GM21447 (cell line): ENCODE measurements at regions not wholly inside any gene's neighbourhood (a gene's known extent, or its start where the extent isn't known, plus 50 kb on each side); places are given as distances from the start of the nearest gene placed in this dataset.

ENCODE experiments used
- ATAC-seq: cut with Tn5 transposase; IDR thresholded peaks from one replicate; pipeline ENCODE4 v1.9.1; 2021; ENCODE audit not compliant: unreplicated experiment

DNA sequence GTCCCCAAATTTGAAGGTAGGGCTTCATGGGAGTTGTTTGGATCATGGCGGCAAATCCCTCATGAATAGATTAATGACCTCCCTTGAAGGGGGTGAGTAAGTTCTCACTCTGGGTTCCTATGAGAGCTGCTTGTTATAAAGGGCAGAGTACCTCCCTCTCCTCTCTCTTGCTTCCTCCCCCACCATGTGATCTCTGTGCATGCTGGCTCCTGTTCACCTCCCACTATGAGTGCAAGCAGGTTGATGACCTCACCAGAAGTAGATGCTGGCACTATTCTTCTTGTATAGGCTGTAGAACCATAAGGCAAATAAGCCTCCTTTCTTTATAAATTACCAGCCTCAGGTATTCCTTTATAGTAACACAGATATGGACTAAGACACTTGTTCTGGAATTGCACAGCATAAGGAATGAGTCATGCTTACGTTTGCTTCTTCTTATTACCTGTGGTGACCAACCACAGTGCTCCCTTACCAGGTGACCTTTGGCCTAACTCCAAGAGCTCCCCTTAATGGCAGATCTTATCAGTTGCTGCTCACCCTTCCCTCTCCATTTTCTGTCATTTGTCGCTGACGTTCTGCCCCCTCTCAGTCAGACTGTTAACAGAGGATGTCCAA, 559.5 kb upstream of the GCFC2 start:
- ATAC-seq: no peak

DNA sequence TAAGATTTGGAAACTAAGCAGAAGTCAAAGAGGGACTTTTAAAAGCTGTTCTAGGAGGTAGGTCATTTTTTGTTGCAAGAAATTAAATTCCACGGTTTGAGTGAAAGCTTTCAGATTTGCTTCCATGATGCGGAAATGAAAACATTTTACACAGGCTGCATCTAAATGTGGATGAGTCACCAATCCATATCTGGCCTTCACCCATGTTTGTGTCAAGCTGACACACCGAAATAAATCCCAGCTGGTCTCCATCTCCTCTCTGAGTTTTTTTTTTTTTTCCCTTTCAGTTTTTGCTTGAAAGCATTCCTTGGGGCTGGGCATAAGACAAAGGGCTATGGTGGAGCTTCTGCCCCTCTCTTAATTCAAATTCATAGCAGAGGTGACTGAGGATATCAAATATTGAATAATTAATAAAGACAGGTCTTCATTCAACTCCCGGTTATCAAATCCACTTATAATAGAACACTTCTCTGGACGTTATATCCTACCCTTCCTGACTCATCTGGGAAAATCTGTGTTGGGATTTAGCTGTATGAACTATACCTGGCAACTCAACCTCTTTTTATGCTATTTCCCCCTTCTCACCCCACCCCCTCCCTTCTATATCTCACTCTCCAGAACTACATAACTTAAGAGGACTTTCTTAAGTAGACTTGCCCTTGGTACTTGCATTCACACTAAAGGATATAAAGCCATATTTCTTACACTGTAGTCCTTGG, 558.3 kb upstream of the GCFC2 start:
- no peak for ATAC-seq

DNA sequence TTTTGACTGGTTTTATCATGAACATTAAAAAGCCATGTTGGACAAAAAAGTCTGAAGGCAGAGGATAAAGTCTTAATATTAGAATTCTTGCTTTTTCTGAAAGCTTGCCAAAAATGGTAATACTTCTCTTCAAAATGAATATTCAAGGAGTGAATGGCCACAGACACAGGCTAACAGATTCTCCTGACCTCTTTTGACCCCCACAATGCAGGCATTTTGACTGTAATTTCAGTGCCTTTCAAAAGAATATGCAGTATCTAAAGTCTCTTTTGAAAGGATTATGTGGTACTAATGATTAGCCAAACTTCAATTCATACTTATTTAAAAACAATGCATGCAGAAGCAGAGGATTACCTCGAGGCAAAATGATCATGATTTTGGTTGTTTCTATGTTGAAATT, 557.8 kb upstream of the GCFC2 start:
- no peak for ATAC-seq

DNA sequence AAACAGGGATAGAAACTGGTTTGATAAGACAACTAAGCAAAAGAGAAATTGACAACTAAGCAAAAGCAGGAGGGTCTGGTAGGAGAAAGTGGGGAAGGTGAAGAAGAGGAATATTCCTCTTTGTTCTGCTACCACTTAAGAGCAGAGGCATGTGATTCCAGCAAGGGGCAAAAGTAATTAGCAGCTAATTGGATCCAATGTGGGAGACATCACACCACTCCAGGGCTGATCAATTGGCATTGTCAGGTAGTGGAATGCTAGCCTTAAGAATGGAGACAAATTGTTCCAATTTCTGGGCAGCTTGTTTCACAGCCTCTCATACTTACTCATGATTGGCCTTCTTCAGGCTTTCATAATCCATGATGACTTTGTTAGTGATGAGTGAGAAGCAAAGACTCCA, 547.1 kb upstream of the GCFC2 start:
- ATAC-seq: no peak

DNA sequence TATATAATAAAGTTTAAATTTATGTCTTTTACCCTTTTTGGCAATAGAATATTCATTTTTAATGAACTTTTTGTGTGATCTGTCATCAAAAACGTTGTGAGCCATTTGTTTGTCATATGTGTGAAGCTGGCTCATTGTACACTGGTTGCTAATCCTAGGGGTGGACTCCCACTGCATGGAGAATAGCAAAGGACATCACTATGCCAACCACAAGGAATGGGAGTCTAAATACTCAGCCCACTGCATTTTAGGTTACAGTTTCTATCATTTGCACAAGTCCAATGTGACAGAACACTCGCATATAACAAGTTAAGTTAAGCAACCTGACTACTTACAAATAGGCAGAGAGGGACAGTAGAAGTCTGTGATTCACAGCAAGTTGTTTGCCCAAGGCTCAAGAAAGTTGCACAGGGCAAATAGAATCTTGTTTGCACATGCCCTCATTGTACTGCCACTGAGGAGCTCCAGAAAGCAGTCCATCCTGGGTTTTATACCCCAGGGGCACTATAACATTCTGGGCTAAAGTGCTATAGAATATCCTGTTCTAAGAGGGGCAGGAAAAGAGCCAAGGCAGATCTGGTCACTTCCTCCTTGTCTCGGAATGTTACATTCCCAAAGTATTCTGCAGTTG, 545.9 kb upstream of the GCFC2 start:
- no peak for ATAC-seq

DNA sequence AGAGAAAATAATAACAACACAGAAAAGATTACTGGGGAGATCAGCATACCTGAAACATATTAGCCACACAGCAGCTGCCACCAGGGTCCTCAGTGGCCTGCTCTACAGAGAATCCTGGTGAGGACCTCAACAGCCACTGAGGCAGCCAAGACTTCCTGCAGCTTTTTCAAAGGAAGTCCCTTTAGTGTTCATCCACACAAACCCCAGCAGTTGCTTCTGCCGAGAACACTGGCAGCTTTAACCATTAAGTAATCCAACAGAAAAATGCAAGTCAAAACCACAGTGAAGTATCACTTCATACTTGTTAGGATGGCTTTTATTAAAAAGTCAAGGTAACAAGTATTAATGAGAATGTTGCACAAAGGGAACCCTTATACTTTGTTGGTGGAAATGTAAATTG, 542.0 kb upstream of the GCFC2 start:
- no peak for ATAC-seq

DNA sequence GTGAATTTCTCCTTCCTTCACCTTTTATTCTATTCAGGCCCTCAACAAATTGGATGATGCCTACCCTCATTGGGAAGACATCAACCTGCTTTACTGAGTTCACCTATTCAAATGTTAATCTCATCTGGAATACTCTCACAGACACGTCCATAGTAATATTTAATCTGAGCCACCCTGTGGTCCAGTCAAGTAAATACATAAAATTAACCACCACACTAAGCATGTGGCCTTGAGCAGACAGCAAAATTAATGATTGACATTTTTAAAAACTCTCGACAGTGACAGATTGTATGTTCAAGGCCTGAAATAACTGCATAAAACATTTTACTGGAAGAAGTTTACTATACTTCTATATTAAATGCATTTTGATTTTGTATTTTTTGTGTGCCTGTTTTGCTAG, 540.6 kb upstream of the GCFC2 start:
- ATAC-seq: no peak

DNA sequence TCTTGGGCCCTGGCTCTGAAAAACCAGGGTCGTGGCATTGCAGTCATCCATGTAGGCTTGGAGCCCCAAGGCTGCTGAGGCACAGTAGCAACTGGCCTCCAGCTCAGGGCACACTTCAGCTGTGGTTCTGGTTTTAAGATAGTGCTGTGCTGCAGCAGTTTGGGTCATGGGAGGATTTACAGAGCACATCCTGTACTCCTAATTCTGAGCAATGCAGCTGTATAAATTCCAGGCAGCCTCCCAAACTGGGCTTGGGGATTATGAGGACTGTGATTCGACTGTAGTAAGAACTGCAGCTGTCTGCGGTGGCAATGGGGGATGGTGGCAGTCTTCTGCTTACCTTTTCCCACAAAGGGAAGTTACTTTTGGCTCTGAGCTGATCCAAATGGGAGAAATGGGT, 536.3 kb upstream of the GCFC2 start:
- no peak for ATAC-seq

DNA sequence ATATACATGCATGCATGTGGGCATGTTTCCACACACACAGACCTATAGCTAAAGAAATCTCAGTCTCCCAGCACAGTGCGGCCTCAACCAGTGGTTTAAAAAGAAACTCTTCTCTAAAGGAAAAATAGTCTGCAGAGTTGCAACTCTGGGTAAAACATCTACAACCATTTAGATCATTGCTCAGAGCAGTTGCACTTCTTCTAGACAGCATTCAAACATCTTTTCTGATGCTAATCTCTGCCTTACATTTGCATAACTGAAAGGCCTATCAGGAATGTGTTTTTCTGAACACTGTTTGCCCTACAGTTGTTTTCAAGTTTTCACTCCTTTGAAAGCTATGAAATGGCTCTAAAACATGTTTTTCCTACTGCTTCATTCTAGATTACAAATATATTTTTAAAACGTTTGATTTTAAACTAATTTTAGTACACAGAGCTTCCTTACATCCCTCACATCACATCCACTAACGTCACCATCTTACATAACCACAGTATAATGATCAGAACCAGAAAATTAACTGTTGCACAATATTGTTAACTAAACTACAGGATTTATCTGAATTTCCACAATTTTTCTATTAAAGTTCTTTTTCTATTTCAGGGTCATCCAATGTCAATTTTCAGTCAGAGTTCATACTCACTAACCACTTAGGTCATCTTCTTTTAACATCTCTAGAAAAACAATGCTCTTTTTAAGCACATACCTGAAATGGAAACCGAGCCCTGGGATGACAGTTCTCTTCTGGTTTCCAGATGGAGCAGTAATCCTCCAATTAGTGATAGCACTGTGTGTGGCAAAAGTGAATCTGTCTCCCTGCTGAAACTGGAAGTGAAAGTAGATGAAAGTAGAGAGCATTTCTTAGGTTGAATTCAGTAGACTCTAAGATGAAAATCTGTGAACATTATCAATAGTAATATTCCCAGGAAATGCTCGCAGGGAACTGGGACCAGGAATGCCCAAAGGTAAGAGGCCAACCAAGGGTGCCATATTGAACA, 501.6 kb upstream of the GCFC2 start:
- no peak for ATAC-seq

DNA sequence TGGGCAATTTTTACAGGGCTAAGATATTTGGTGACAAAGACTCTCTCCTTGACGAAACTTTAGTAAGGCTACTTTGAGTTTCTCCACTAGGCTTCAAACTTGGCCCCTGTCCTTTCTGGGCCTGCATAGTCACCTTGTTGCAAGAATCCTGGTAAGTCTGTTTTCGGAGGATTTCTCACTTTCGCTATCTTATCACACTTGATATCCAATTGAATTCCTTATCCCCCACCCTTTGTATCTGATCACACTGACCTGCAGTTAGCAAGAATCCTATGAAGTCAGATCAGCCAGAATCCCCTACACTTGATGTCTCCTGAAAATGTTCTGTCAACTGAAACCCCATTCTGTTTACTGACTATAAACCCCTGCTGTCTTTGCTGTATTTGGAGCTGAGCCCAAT, 499.8 kb upstream of the GCFC2 start:
- no peak for ATAC-seq

DNA sequence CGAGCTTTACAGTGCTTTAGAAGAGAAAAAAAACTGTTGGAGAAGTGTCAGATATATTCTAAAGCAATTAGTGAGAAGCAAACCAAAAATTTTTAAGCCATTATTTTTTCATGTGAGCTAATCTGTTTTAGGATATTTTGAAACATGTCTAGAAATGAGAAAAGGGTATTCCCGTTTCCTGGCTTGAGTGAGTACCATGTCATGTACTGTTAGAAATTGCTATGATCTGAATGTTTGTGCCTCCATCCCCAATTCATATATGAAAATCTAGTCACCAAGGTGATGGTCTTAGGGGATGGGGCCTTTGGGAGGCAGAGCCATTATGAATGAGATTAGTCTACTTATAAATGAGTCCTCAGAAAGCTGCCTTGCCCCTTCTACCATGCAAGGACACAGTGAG, 493.3 kb upstream of the GCFC2 start:
- ATAC-seq: no peak

DNA sequence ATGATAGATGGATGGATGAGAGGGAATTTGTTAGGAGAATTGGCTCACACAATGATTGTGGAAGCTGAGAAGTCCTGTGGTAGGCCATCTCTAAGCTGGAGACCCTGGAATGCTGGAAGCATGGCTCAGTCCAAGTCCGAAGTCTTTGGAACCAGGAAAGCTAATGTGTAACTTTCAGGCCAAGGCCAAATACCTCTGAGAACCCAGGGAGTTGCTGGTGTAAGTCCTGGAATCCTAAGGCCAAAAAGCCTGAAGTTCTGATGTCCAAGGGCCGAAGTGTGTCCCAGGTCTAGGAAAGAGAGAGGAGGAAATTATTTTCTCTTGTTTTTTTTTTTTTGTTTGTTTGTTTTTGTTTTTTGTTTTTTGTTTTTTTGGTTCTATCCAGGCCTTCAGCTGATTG, 492.2 kb upstream of the GCFC2 start:
- no peak for ATAC-seq

DNA sequence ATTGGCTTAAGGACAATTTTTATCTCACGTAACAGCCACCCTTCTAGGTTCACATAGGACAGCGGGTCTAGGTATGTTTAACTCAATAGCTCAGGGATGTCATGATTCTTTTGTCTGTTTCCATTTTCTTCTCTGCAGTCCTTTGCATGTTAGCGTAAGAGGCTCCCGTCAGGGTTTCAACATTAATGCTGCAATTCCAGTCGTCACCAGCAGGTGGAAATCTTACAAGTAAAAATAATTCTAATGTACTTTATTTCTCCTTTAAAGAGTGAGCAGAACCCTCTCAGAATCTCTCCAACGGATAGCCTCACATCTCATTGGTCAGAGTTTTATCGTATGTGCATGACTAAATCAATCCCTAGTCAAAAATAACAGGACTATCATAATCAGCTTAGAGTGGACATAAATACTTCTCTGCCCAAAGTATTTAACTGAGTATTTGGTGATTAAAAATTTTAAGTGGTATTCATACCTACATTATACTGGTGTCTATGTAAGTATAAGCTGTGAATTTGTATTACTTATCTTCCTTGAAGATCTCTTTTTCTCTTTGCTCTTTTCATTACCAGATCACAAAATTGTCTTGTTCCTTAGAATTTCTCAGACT, 487.2 kb upstream of the GCFC2 start:
- no peak for ATAC-seq

DNA sequence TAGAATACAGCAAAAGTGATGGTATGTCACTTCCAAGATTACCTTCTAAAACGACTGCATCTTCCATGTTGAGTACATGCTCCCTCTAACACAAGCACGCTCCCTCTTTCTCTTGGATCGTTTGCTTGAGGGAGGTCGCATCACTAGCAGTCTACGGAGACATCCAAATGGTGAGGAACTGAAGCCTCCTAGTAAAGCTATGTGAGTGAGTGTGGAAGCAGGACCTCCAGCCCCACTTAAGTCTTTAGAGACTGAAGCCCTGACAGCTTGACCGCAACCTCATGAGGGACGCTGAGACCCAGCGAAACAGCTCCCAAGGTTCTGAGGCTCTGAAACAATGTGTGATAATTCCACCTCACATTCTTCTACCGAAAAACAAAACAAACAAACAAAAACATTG, 486.7 kb upstream of the GCFC2 start:
- no peak for ATAC-seq

DNA sequence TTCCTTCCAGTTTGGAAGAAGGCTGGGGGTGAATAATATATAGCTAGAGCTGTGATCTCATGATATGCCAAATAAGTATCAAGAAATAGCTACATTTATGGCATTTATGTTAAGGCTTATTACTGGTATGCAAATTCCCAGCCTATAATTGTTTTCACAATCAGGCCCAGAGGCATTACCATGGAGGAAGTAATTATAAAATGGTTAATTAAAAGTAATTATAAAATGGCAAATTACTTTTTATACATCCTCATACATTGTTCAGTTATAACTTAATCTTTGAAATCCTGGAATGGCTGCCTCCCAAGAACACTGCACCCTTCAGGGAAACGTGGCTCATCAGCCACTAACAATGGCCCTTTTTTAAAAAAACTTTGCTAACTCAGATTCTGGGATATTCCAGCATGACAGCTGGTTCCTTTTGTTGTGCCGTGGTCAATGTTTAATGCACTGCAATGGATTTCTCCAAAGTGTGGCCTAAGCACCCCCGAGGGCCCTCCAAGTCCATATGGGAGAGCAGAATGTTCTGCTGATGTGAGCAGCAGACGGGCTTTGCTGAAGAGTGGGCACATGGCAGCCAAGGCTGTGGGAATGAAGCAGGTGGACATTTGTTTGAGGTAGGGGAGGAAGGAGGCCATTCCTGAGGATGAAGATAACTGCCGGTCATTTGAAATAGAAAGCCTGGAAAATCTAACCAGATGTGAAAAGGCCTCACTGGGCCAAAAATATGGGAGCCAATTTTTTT, 483.5 kb upstream of the GCFC2 start:
- ATAC-seq: no peak

DNA sequence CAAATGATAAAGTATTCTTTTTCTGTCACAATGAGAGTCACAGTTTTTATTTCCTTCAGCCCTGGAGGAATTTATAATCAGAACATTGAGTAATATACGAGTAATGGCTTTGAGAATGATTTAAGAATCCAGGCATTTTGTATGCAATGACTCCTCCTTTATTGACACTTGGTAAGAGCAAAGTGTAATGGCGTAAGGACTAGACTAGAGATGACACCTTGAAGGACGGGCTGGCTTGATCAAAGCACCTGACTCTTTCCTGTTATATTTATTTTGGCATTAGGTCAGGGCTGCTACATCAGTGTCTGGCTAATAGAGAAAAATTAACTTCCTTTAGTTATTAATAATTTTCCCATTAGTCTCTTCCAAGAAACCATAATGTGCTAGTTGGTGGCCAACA, 482.4 kb upstream of the GCFC2 start:
- ATAC-seq: no peak

DNA sequence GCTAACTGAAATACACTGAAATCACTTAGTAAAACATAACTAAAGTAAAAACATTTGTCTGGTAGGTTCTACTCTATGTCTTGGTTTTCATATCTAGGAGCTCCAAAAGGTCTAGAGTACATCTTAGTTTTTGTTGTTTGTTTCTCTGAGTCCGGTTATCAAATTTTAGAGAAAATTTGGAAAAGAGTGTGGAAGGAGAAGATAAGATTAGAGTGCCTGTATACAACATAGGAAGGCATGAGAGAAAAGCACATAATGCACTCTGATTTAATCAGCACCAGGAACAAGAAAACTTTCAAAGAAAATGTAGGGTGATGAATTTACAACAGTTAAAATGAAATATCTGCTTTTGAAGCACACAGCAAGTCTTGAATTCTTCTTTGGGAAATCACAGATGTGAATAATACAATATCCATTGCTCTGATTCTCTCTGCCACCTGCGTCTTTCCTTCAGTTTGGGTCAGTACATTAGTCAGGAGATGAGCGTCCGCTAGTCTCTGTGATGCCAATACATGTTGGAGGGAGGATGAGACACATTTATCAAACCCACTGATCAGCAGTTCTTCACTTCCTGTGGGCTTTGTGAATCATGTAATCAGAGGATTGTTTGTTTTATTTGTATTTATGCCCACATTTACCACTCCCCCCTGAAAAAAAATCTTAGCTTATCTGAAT, 477.8 kb upstream of the GCFC2 start:
- no peak for ATAC-seq

DNA sequence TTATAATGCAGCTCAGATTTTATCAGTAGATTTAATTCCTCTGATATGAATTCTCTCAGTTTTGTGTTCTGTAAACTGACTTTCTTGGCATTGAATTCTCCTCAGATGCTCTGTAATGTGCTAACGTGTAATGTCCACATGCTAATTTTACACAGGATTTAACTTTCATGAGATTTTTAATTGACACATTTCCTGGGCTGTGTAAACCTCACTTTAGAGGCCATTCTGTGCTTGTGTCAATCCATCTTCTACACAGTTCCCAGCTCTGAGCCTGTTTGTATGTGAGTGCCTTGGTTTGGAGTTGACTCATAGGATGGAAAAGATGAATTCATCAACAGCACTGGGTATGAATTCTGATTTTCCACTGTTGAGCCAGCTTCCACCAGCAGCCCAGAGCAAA, 476.7 kb upstream of the GCFC2 start:
- no peak for ATAC-seq

DNA sequence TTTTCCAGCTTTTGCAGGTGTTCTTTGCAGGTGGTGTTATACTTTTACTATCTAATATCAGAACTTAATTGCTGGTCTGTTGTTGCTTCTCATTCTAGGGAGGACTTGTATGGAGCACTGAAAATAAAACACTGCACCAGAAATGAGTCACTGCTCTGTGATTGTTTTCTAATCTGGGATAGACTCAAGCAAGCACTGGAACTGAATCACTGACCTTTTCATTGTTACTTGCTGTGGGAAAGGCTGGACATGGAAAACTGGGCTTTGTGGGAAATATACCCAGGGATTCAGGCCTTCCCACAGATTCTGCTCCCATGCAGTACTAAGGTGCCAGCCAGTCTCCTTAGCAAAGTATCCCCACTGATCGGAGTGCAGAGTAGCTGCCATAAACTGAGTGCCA, 470.0 kb upstream of the GCFC2 start:
- ATAC-seq: no peak

DNA sequence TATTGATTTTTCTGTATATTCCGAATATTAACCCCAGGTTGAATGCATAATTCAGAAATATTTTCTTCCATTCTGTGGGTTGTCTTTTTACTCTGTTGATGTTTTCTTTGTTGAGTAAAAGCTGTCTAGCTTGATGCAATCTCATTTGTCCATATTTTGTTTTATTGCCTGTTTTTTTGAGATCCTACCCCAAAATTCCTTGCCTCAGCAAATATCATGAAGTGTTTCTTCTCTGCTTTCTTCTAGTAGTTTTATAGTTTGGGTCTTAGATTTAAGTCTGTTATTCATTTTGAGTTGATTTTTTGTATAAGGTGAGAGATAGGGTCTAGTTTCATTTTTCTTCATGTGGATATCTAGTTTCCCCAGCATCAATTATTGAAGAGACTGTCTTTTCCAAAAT, 467.9 kb upstream of the GCFC2 start:
- ATAC-seq: no peak
